ENCODE measurements at regions not wholly inside any gene's neighbourhood (a gene's known extent, or its start where the extent isn't known, plus 50 kb on each side); places are given as distances from the start of the nearest gene placed in this dataset.
A peak's percentile ranks its signal among the peaks of the same experiment; 100 is the strongest.

GRCh38 chr2:238654479-238655197 lies 193.2 kb upstream of the TWIST2 start:
- no peak for DNase-seq (ENCODE audit: low read depth)

GRCh38 chr2:238655198-238655860 lies 192.6 kb upstream of the TWIST2 start:
- DNase-seq (ENCODE audit: low read depth): no peak

GRCh38 chr2:238655974-238656722 lies 191.7 kb upstream of the TWIST2 start:
- DNase-seq (ENCODE audit: low read depth): no peak

GRCh38 chr2:238657132-238658053 lies 190.5 kb upstream of the TWIST2 start:
- DNase-seq (ENCODE audit: low read depth): no peak

GRCh38 chr2:238658054-238658407 lies 189.9 kb upstream of the TWIST2 start:
- DNase-seq (ENCODE audit: low read depth): no peak

GRCh38 chr2:238658820-238659219 lies 189.1 kb upstream of the TWIST2 start:
- no peak for DNase-seq (ENCODE audit: low read depth)

- DNase-seq (ENCODE audit: low read depth): no peak
These were observed 188.7 kb upstream of the TWIST2 start for GRCh38 chr2:238659231-238659630.

- DNase-seq (ENCODE audit: low read depth): no peak
These were observed 184.3 kb upstream of the TWIST2 start for GRCh38 chr2:238663586-238663985.

GRCh38 chr2:238665919-238666318 lies 182.0 kb upstream of the TWIST2 start:
- no peak for DNase-seq (ENCODE audit: low read depth)

GRCh38 chr2:238666543-238666942 lies 181.3 kb upstream of the TWIST2 start:
- no peak for DNase-seq (ENCODE audit: low read depth)

- DNase-seq (ENCODE audit: low read depth): peak; percentile 45
These were observed 180.9 kb upstream of the TWIST2 start for GRCh38 chr2:238667008-238667407.

GRCh38 chr2:238667639-238668038 lies 180.2 kb upstream of the TWIST2 start:
- DNase-seq (ENCODE audit: low read depth): no peak

GRCh38 chr2:238668426-238668825 lies 179.5 kb upstream of the TWIST2 start:
- DNase-seq (ENCODE audit: low read depth): no peak

- DNase-seq (ENCODE audit: low read depth): no peak
These were observed 178.8 kb upstream of the TWIST2 start for GRCh38 chr2:238669046-238669445.

- no peak for DNase-seq (ENCODE audit: low read depth)
These were observed 178.3 kb upstream of the TWIST2 start for GRCh38 chr2:238669581-238670080.

- DNase-seq (ENCODE audit: low read depth): no peak
These were observed 177.7 kb upstream of the TWIST2 start for GRCh38 chr2:238670111-238670585.

GRCh38 chr2:238682536-238682935 lies 165.3 kb upstream of the TWIST2 start:
- DNase-seq (ENCODE audit: low read depth): no peak

GRCh38 chr2:238684362-238685326 lies 163.2 kb upstream of the TWIST2 start:
- DNase-seq (ENCODE audit: low read depth): peak; percentile 99

GRCh38 chr2:238685327-238685709 lies 162.6 kb upstream of the TWIST2 start:
- DNase-seq (ENCODE audit: low read depth): no peak

- DNase-seq (ENCODE audit: low read depth): no peak
These were observed 162.2 kb upstream of the TWIST2 start for GRCh38 chr2:238685713-238686112.

GRCh38 chr2:238686223-238686622 lies 161.7 kb upstream of the TWIST2 start:
- no peak for DNase-seq (ENCODE audit: low read depth)
